ENCODE measurements at regions not wholly inside any gene's neighbourhood (a gene's known extent, or its start where the extent isn't known, plus 50 kb on each side); places are given as distances from the start of the nearest gene placed in this dataset.
"Not testable (repeated sequence)": the region's sequence is repeated elsewhere in the genome, so short reads cannot be mapped to it uniquely, and the experiment has no call there.

GRCh38 chr16:62363501-62363900, 327.3 kb upstream of the CDH8 start:
- DNase-seq (ENCODE audit: low read depth) = no peak

DNA sequence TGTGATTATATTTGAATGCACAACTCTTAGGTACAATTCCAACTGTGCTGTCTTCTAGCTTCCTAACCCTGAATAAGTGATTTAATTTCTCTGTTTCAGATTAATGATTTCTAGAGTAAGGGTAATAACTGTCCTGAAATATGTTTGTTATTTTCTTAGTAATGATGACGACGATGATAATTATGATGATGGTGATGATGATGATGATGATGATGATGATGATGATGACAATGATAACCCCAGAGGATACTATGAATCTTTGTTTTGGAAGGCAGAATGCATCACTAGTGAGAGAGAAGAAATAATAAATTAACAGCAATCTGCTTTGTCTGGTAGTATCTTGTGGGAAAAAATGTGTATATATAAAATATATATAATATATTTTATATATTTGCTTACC, 317.1 kb upstream of the CDH8 start:
- no peak for DNase-seq (ENCODE audit: low read depth)

DNA sequence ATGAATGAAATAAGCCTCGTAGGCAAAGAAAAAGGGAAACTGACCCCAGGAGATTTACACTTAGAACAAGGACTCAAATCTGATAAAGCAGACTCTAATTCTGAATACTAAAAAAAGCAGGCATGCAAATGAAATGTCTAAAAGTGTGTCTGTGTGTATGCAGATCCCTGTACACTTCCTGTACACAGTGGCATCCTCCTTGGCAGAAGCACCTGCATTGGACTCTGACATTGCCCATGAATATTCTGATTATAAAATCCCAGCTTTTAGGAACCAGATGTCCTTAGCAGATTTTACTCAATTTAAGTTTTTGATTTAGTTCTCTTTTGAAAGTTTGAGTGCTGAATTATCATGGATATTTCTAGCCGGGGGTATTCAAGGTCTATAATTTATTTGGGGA, 306.0 kb upstream of the CDH8 start:
- no peak for DNase-seq (ENCODE audit: low read depth)

GRCh38 chr16:62335356-62335755, 299.1 kb upstream of the CDH8 start:
- DNase-seq (ENCODE audit: low read depth) = no peak

DNA sequence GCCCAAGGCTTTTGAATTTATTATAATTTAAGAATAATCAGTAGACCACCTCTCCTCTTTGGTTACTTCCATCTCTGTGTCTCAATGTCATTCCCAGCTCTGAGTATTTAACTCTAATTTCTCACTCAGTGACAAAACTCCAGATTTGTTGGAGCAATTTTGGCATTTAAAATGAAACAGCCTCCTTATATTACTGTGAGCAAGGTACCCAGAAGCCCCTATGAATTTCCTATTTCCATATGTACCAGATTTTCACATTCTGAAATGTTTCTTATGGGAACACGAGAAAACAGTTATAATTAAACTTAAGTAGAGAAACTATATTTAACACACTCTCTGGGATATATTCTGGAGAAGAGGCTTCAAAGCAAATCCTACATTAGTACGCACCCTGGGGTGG, 285.4 kb upstream of the CDH8 start:
- no peak for DNase-seq (ENCODE audit: low read depth)

DNA sequence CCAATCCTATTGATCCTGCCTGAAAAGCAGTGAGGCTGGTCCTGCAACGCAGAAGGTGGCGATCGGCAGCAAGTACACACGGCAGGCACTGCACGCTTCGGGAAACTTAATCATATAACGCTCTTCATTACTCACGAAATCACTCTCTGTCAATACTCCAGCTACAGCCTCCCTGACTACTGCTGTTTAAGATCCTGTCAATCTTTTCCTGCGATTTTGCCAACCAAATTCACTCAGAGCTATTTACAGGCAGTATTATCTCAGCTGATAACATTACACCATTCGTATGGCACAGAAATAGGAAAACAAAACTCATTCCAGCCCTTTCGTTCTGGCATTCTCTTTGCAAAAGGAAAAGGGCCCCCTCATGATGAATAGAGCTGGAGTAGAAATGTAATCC, 262.4 kb upstream of the CDH8 start:
- no peak for DNase-seq (ENCODE audit: low read depth)

DNA sequence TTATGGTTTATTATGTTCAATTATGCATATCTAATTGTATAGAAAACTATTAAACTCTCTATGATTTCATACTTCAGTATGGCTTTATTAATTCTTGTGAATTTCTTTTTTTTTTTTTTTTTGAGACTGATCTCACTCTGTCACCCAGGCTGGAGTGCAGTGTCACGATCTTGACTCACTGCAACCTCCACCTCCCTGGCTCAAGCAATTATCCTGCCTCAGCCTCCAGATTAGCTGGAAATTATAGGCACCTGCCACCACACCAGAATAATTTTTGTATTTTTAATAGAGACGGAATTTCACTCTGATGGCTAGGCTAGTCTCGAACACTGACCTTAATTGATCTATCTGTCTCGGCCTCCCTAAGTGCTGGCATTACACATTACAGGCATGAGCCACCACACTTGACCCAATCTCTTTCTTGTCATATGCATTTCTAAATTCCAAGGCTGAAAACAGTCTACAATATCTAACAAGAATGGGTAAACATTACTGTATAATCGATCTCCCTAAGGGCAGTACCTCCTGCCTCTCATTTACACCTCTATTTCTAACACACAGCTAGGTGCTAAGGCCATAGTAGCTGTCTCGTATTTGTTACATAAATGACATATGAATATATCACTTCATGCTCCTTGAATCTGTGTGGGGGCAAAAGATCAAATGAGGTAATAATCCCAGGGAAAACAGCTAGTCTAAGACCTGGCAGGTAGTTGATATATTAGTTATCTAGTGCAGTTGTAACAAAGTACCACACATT, 258.2 kb upstream of the CDH8 start:
- no peak for DNase-seq (ENCODE audit: low read depth)

GRCh38 chr16:62288990-62289629, 252.9 kb upstream of the CDH8 start:
- no peak for DNase-seq (ENCODE audit: low read depth)

GRCh38 chr16:62280506-62280905, 244.3 kb upstream of the CDH8 start:
- DNase-seq (ENCODE audit: low read depth) = no peak

GRCh38 chr16:62277942-62278341, 241.7 kb upstream of the CDH8 start:
- no peak for DNase-seq (ENCODE audit: low read depth)

DNA sequence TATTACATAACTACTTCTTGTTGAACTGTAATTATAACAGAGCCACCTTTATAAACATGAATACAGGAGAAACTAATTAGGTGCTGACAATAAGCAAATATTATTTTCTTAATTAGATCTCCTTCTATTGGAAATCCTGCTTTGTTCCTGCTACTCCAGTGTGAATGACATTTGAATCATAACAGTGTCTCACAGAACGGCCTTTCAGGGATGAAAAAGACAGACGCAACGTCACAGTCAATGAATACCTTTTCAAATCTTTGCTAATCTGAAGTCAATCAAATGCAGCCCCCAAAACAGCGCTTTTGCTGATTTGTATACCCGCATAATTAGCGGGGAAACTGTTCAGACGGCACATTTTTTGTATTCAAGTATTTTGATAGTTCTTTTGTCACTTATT, 240.4 kb upstream of the CDH8 start:
- no peak for DNase-seq (ENCODE audit: low read depth)

DNA sequence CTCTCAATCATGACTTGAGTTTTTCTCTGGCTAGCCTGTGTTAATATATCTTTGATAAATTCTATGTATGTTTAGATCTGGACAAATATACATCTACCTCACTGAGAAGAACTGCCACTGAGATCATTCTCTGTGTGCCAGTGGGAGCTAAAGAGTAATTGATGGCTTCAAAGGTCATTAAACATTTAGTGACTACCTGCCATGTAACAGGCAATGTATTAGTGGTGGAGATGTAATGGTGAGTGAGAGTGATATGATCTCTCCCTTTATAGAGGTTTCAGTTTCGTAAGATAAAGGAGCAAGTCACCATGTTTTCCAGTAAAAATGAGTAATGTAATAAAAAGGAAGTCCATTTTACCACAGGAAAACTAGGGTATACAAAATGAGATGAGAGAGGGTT, 235.8 kb upstream of the CDH8 start:
- DNase-seq (ENCODE audit: low read depth) = no peak

GRCh38 chr16:62261760-62262159, 225.5 kb upstream of the CDH8 start:
- no peak for DNase-seq (ENCODE audit: low read depth)

DNA sequence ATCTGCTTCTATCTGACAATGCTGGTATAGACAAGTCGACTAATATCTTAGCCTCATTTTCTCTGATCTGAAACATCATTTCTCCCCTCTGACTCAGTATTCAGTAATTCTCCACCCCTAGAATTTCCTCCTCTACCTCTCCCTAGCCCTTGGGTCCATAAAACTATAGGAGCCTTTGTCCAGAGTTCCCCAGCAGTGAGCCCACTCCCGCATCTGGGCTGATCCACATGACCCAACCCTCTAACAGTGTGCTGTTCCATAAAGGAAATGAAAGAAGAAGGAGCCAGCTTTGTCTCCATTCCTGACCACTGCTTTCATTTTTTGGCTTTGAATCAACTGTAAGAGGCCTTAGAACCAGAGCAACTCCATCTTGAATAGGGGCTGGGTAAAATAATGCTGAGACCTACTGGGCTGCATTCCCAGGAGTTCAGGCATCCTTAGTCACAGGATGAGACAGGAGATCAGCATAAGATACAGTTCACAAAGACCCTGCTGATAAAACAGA, 222.7 kb upstream of the CDH8 start:
- not testable (repeated sequence) for DNase-seq (ENCODE audit: low read depth)

DNA sequence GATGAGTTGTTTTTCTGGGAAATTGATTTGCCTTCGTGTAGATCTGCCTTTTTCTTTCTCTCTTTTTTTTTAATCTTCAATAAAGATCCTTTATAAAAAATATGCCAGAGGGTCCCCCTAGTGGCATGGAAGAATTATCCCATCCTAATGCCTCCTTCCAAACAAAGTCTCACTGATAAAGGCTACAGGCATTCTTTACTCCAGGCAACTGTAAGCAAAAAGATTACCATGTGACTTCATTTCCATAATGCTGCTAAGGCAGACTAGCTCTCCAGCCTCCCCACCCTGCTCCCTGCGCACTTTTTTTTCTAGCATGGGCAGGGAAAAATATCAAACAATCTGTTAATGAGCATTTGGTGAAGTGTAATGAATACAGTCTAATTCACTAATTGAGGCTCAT, 220.2 kb upstream of the CDH8 start:
- no peak for DNase-seq (ENCODE audit: low read depth)

DNA sequence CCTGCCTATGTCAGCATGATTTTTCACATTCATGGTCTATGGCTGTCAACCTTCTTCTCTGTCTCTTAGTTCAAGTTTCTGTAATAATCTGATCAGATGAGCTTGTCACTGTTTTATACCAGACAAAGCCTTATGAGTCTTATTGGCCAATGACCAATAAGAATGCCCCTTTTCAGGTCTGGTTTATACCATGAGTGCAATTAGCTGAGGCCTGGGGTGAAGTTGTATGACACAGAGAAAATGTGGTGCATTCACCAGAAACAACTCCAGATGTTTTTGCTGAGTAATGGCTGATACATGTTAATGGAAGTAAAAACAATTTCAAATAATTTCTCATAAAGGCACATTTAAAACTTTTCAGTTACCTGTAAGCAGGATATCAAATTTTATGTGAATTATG, 218.6 kb upstream of the CDH8 start:
- DNase-seq (ENCODE audit: low read depth) = no peak

DNA sequence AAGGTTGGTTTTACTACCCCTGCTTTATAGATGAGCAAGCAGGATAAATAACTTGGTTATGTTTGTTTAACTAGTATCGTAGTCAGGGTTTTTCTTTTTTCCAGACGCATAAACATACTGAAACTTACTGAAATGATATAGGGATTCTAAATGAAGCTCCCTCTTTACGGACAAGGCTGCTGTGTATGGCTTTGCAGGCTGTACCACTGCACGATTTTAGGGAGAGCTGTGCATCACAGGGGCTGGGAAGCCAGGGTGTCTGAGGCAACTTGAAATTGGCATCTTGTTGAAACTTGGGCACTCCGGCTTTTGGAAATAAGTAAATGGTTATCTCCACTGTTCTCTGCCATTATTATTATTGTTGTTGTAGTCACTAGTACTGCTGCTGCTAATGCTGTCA, 218.1 kb upstream of the CDH8 start:
- no peak for DNase-seq (ENCODE audit: low read depth)

- DNase-seq (ENCODE audit: low read depth) = no peak
These were observed 217.7 kb upstream of the CDH8 start for GRCh38 chr16:62253966-62254365.

DNA sequence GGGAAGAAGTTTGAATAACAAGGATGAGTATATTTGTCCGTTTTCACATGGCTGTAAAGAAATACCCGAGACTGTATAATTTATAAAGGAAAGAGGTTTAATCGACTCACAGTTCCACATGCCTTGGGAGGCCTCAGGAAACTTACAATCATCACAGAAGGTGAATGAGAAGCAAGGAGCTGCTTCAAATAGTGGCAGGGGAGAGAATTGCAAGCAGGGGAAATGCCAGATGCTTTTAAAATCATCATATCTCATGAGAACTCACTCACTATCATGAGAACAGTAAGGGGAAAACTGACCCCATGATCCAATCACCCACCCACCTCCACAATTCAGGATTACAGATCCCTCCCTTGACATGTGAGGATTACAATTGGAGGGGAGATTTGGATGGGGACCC, 212.8 kb upstream of the CDH8 start:
- no peak for DNase-seq (ENCODE audit: low read depth)

DNA sequence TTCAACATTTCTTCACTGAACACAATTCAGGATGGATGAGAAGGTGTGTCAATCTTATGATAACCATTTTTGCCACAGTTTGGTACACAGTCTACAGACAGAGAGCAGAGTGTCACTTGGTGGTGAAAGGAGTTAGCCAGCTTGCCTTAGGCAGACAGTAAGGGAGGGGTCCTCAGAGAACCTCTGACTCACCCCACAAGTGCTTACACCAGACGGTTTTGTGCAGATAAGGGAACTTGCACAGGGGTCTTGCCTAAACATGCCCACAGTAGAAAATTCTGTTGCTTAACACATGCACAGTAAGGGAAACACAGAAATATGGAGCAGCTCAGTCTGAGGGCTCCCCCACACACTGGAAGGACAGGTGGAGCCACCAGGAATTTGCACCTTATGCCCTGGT, 204.5 kb upstream of the CDH8 start:
- DNase-seq (ENCODE audit: low read depth) = no peak

- DNase-seq (ENCODE audit: low read depth) = peak; percentile 13
These were observed 189.4 kb upstream of the CDH8 start for GRCh38 chr16:62225675-62226074.

GRCh38 chr16:62224646-62225209, 188.5 kb upstream of the CDH8 start:
- DNase-seq (ENCODE audit: low read depth) = no peak

GRCh38 chr16:62216837-62217236, 180.6 kb upstream of the CDH8 start:
- no peak for DNase-seq (ENCODE audit: low read depth)

DNA sequence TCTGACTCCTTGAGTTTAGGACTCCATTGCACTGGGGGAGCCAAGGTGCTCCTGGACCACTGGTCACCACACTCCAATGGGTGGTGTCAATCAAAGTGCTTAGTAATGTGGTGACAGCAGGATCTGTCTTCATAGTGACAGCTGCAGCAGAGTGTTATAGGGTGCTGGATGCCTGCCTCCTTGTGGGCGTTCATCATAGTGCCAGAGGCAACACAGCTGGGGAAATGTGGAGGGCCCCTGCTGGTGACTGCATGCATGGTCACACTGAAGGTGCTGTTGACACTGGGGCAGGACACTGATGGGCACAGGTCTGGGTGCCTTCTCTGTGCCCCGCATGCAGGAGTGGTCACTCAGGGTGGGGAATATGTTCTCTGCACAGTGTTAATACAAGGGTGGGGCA, 177.5 kb upstream of the CDH8 start:
- no peak for DNase-seq (ENCODE audit: low read depth)
